ENCODE measurements at regions not wholly inside any gene's neighbourhood (a gene's known extent, or its start where the extent isn't known, plus 50 kb on each side); places are given as distances from the start of the nearest gene placed in this dataset.

GRCh38 chr11:70537576-70538571, 139.5 kb downstream of the CTTN start:
- Histone ChIP-seq H4K20me1 (ENCODE audit: insufficient read depth) (no peaks in the 10 kb centered on the region), H3K9ac (ENCODE audit: low read length) (no peak overlapping the region), H3K9me2 (ENCODE audit: insufficient read depth) (no peaks in the 10 kb centered on the region), H2AFZ (ENCODE audit: low read depth, low read length, poor library complexity, severe bottlenecking) (no peak overlapping the region), H3K27me3 (ENCODE audit: insufficient read depth, low read length) (no peaks in the 10 kb centered on the region), H3K27ac (ENCODE audit: low read depth, low read length) (no peak overlapping the region), H3K4me1 (ENCODE audit: control insufficient read depth in 1 of 2, insufficient read depth in 2 of 2, low read length in 2 of 2) (no peaks in the 10 kb centered on the region), H3K36me3 (ENCODE audit: control insufficient read depth in 1 of 2, insufficient read depth in 2 of 2, low read length in 2 of 2) (no peaks in the 10 kb centered on the region), H3K9me3 (ENCODE audit: control insufficient read depth in 1 of 2, insufficient read depth in 1 of 2, low read depth in 1 of 2, low read length in 2 of 2) (peaks cover 0 to 3% of the 10 kb centered on the region in 2 experiments; a peak in 1 of 4 replicates), H3K4me2 (ENCODE audit: low read length) (no peak overlapping the region), H3K79me2 (ENCODE audit: insufficient read depth, low read length) (no peaks in the 10 kb centered on the region), H3K4me3 (replicated peaks in 1 of 2; ENCODE audit: low read depth in 1 of 2, low read length in 2 of 2) (no peak overlapping the region)
- ATAC-seq, result no peak
- ChIA-PET POLR2A (no interaction called here), CTCF (no interaction called here), RAD21 (ENCODE audit: low non-redundant PET in 1 of 2, low total read pairs in 2 of 2, uncharacterized antibody in 2 of 2, unreplicated experiment in 2 of 2) (no interaction called here)
- DNase-seq (ENCODE audit: low read depth, low spot score), result no peak
- TF ChIP-seq REST (IDR thresholded peaks at IDR 0.05; ENCODE audit: low read depth), result no peak
- TF ChIP-seq EGR1 (IDR thresholded peaks at IDR 0.05; ENCODE audit: low read depth), result no peak
- no peak for TF ChIP-seq CEBPB (IDR thresholded peaks at IDR 0.05; ENCODE audit: low read depth)
- no peak for TF ChIP-seq ATF3 (IDR thresholded peaks at IDR 0.05)
- no peak for TF ChIP-seq CTCF (IDR thresholded peaks at IDR 0.05 in 2 of 3, conservative IDR thresholded peaks at IDR 0.05 in 1 of 3; ENCODE audit: borderline replicate concordance in 1 of 3, insufficient read depth in 1 of 3, low read depth in 2 of 3, low read length in 2 of 3)
- no peak for TF ChIP-seq SIN3A (IDR thresholded peaks at IDR 0.05; ENCODE audit: low read depth)
- no peak for TF ChIP-seq FOSL1 (IDR thresholded peaks at IDR 0.05; ENCODE audit: low read depth)
- no peak for TF ChIP-seq RAD21 (IDR thresholded peaks at IDR 0.05; ENCODE audit: low read depth)
- no peak for TF ChIP-seq EZH2 (IDR thresholded peaks at IDR 0.05)
- TF ChIP-seq SRF (IDR thresholded peaks at IDR 0.05; ENCODE audit: low read depth), result no peak
- TF ChIP-seq SP1 (IDR thresholded peaks at IDR 0.05; ENCODE audit: low read depth), result no peak
- TF ChIP-seq CBX3 (IDR thresholded peaks at IDR 0.05; ENCODE audit: low read depth), result no peak
- no peak for TF ChIP-seq POLR2A (IDR thresholded peaks at IDR 0.05; ENCODE audit: borderline replicate concordance, extremely low read depth, insufficient read depth, insufficient read length)
- TF ChIP-seq POLR2AphosphoS5 (IDR thresholded peaks at IDR 0.05; ENCODE audit: low read depth, low read length), result no peak
- no peak for TF ChIP-seq MAX (IDR thresholded peaks at IDR 0.05)
- no peak for TF ChIP-seq TCF7L2 (IDR thresholded peaks at IDR 0.05; ENCODE audit: borderline replicate concordance, extremely low read depth, insufficient read depth, insufficient read length)
- TF ChIP-seq ZNF274 (IDR thresholded peaks at IDR 0.05; ENCODE audit: low read depth, low read length), result no peak
- no peak for TF ChIP-seq EZH2phosphoT487 (IDR thresholded peaks at IDR 0.05; ENCODE audit: borderline replicate concordance)
- TF ChIP-seq ZFX (IDR thresholded peaks at IDR 0.05), result no peak
- intact Hi-C loops (cut with micrococcal nuclease), result no loop called here
- BruUV-seq (replicated peaks), result no TSS peak
